ENCODE measurements at regions not wholly inside any gene's neighbourhood (a gene's known extent, or its start where the extent isn't known, plus 50 kb on each side); places are given as distances from the start of the nearest gene placed in this dataset.

GRCh38 chr2:151197184-151198108 lies 64.2 kb downstream of the RBM43 start:
- peak; percentile 24 for DNase-seq

- DNase-seq = no peak
Measured at GRCh38 chr2:151193576-151193975, 68.1 kb downstream of the RBM43 start.

DNA sequence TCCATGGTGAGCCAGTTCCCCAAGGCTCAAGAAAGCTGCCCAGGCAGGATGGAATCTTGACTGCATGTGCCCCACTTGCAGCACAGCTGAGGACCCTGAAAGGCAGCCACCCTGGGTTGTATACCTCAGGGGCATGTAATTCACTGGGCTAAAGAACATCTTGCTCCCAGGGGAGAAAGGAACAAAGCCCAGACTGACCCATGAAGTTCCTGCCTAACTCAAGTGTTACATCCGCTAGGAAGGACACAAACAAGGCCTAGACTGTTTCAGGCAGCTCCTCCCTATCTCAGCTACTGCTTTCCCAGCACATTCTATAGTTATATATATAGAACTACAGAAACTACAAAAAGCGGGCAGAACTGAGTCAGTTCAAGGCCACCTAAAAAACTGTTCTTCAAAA lies 69.0 kb downstream of the RBM43 start:
- no peak for DNase-seq

DNA sequence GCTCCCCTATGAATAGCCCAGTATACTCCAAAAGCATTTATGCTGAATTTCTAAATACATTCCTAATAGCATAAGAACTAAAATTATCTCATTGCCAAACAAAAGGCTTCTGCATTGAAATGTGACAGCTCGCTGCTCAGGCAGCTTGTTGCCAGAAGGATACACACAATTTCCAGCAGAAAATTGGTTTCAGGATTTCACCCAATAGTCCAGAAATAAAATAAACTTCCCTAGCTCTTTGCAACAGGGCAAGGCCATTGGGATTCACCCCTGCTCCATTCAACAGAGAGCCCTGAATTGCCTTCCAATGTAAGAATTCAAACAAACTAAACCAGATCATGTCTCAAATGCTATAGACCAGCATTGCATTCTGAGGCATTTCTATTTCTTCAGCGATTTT lies 70.7 kb downstream of the RBM43 start:
- no peak for DNase-seq

GRCh38 chr2:151189125-151189524 lies 72.5 kb downstream of the RBM43 start:
- DNase-seq = no peak

GRCh38 chr2:151186011-151186410 lies 75.7 kb downstream of the RBM43 start:
- DNase-seq = no peak

DNA sequence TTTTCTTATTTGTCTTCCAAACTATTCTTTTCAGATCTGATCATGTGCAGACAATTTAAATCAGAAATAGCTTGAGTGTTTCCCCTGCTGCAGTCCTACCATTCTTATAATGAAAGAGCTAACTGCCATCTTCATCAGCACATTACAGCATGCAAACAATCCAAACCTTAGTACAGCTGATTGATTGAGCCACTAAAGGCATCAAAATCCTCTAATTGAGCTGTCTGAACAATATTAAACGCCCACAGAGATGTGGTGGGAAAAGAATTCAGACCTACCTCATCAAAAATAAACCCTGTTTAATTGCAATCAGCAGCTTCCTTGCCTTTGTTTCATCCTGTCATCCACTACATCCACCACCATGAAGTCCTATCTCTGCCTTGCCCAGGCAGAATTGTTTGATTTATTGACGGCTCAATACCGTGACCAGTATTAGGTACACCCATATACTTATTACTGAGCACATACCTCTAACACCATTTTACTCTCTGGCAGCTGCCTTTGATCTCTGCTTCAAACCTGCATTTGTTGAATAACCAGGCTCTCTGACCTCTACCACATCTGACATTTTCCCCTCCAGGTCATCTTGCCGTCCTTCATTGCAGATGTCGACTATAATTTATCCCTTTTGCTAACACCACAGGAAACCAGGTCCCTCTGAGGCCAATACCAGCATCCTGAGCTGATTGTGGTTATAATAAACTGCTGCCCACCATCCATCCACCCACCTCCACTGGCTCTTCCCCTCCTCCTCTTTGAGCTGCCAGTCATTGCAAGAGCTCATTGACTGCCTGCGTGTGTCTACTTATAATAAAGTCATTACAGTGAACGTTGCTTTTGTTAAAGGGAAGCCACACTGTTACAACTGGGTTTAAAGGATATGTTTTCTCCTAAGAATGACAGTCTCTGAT lies 78.5 kb downstream of the RBM43 start:
- no peak for DNase-seq

DNA sequence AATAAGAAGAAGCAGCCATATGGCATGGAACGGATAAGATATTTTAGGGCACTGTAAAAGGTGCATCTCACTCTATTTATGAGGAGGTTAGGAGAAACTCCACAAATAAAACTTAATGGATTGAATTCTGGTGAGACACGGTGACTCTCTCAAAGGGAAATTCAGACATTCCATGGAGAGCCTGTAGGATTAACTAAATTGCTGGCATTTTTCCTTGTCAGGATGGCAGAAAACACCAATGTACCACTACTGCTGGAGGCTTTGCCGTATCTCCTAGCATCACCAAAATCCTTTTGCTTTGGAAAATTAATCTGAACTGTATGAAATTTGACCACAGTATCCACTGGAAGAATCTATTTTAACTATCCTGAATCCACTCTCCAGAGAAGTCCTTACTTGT lies 79.3 kb downstream of the RBM43 start:
- DNase-seq = no peak

- DNase-seq = no peak
Measured at GRCh38 chr2:151181524-151181923, 80.1 kb downstream of the RBM43 start.

DNA sequence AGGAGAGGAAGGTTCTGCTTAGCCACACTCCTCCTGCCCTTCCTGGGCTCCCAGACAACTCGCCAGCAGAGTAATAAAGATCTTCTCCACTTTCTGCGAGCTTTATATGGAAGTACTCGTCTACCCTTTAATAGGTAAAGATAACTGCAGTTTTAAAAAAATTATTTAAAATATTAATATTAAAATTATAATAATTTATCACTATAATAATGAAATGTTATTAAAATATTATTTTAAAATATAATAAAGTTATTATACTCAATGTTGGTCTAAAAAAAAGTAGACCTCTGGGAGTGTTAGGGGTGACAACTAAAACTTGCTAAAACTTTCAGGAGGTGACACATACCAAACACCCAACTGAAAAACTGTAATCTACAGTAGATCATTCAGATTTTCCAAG lies 81.5 kb downstream of the RBM43 start:
- DNase-seq = no peak

GRCh38 chr2:151178207-151178606 lies 83.5 kb downstream of the RBM43 start:
- no peak for DNase-seq

DNA sequence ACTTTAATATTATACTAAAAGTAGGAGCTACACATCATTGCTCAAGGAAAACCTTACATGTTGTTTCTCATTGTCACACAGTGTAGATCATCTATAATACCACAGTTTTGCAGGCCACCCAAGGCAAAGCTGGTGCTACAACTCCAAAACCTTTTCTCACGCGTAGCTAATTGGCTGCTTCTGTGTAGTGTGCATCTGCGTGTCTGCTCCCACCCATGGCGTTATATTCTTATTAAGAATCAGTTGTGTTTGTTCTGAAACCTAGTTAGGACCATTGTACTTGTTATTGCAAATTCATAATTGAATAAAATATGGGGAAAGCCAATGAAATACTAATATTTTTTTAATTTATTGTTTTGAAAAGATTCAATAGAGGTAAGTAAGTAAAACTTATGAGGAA lies 83.9 kb downstream of the RBM43 start:
- no peak for DNase-seq

- DNase-seq = no peak
Measured at GRCh38 chr2:151176661-151177060, 85.0 kb downstream of the RBM43 start.

- no peak for DNase-seq
Measured at GRCh38 chr2:151175864-151176263, 85.8 kb downstream of the RBM43 start.

DNA sequence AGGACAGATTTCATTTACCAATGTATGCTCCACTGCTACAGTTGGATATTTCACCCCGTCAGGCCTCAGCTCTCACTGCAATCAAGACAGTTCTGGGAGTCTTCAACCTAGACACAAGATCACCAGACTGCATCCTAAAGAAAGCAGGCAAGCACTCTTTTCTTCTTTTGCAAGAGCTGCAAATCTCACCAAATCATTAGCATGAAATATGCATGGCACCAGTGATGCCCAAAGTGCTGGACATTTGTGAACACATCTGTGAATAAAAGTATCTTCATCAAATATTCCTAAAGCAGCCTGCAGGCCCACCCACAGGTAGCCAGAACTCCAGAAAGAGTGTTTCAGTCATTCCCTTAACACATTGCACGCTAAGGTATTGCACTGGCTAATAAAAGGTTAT lies 87.5 kb downstream of the RBM43 start:
- DNase-seq = no peak

- DNase-seq = no peak
Measured at GRCh38 chr2:151171186-151171585, 90.5 kb downstream of the RBM43 start.

DNA sequence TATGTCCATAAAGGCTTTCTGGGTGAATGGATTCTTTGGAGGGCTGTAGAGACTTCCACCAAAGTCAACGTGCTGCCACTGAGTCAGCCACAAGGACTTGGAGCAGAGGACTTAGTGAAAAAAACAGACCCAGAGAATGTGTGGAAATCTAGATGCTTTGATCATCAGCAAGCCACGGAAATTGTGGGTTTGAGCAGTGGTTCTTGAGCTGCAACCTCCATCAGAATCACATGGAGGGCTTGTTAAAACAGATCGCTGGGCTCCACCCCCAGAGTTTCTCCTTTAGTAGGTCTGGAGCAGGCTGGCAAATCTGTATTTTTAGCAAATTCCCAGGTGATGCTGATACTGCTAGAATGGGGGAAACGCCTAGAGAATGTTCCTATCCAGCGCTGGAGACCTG lies 95.3 kb downstream of the RBM43 start:
- no peak for DNase-seq

GRCh38 chr2:151165105-151165684 lies 96.5 kb downstream of the RBM43 start:
- no peak for DNase-seq

- peak; percentile 54 for DNase-seq
Measured at GRCh38 chr2:151161821-151162551, 99.7 kb downstream of the RBM43 start.

DNA sequence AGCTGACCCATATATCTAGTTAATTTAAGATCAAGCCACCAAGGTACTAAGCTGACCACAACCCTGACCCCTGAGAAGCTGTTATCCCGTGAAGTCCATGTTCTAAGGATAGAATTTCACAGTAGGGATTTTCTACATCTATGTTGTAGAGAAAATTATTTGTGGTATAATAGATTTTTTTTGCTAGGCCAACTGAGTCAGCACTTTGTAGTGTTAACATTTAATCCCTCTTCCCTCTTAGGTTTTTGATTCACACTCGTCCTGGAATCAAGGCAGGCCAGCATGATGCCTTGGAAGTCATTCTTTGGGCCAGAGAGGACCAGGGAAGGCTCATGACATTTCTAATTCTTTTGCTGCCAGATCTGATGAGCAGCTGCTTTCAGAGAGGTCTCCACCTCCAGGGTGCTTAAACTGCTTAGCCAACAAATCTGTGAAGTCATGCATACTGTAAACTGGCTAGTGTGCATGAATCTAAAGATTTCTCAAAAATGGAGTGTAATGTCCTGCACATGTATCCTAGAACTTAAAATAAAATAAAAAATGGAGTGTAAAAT lies 102.5 kb downstream of the RBM43 start:
- DNase-seq = no peak

GRCh38 chr2:151157000-151157735 lies 104.5 kb downstream of the RBM43 start:
- DNase-seq = peak; percentile 16

DNA sequence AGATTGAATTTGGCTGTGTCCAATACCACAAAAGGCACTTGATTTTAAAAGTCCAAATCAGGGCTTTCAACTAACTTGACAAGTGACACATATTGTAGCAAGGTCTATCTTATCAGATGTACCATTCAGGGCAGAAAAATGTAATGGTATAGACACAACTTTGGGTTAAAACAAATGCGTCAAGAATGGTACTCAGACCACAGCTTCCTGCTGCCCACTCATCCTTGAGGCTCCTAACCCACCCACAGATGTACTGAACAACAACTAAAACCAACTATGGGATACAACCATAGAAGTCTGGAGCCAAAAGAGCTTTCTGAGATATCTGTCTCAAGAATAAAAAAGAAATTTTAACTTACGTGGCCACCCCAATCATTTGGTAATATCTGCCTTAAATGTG lies 105.2 kb downstream of the RBM43 start:
- no peak for DNase-seq

Measured in OCI-M1 (cell line).